ENCODE measurements at regions not wholly inside any gene's neighbourhood (a gene's known extent, or its start where the extent isn't known, plus 50 kb on each side); places are given as distances from the start of the nearest gene placed in this dataset.

DNA sequence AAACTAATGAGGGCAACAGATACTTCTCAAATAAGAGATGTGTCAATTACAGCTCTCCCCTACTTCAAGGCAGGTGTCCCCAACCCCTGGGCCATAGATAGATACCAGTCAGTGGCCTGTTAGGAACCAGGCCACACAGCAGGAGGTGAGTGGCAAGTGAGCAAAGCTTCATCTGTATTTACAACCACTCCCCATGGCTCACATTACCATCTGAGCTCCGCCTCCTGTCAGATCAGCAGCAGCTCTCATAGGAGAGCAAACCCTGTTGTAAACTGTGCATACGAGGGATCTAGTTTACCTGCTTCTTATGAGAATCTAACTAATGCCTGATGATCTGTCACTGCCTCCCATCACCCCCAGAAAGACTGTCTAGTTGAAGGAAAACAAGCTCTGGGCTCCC is 422.1 kb downstream of the GJA1 start:
- H2AFZ ChIP-seq (ENCODE audit: low read depth): no peak overlapping the region
- TF ChIP-seq, protein P1, sequence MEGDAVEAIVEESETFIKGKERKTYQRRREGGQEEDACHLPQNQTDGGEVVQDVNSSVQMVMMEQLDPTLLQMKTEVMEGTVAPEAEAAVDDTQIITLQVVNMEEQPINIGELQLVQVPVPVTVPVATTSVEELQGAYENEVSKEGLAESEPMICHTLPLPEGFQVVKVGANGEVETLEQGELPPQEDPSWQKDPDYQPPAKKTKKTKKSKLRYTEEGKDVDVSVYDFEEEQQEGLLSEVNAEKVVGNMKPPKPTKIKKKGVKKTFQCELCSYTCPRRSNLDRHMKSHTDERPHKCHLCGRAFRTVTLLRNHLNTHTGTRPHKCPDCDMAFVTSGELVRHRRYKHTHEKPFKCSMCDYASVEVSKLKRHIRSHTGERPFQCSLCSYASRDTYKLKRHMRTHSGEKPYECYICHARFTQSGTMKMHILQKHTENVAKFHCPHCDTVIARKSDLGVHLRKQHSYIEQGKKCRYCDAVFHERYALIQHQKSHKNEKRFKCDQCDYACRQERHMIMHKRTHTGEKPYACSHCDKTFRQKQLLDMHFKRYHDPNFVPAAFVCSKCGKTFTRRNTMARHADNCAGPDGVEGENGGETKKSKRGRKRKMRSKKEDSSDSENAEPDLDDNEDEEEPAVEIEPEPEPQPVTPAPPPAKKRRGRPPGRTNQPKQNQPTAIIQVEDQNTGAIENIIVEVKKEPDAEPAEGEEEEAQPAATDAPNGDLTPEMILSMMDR (conservative IDR thresholded peaks at IDR 0.05; ENCODE audit: low read depth, low read length): no peak
- no peaks in the 10 kb centered on the region for H3K4me1 ChIP-seq (ENCODE audit: low read depth, poor library complexity, severe bottlenecking)

DNA sequence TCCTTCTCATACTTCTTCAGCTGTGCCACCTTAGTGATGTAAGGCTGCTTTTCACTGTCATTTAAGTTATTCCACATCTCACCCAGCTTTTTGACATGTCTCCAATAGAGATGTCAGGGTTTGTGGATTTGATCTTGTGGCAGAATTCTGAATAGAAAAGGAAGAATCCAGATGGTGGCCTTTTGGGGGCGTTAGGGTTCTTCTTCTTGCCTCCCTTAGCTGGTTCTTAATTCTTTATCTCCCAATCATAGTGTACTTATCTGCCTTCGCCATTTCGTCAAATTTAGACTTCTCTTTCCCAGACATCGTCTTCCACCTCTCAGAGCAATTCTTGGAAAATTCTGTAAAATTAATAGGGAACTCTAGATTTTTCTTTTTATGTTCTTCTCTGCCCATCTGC is 422.9 kb downstream of the GJA1 start:
- Histone ChIP-seq H3K27ac (no peak overlapping the region), H3K4me3 (IDR thresholded peaks at IDR 0.05; ENCODE audit: insufficient read depth, low read depth, low read length) (no peak overlapping the region), H3K79me2 (ENCODE audit: insufficient read depth, low read depth) (no peaks in the 10 kb centered on the region), H2AFZ (ENCODE audit: low read depth) (no peak overlapping the region), H4K20me1 (ENCODE audit: insufficient read depth) (no peaks in the 10 kb centered on the region), H3K36me3 (ENCODE audit: insufficient read depth) (no peaks in the 10 kb centered on the region), H3K27me3 (ENCODE audit: insufficient read depth, low read depth) (no peaks in the 10 kb centered on the region), H3K4me1 (ENCODE audit: low read depth, poor library complexity, severe bottlenecking) (no peaks in the 10 kb centered on the region), H3K9ac (no peak overlapping the region), H3K4me2 (no peak overlapping the region)
- TF ChIP-seq, protein P1 (conservative IDR thresholded peaks at IDR 0.05; ENCODE audit: low read depth, low read length): no peak

More for the DNA sequence above, 422.1 kb downstream of the GJA1 start:
- H3K36me3 ChIP-seq (ENCODE audit: insufficient read depth): no peaks in the 10 kb centered on the region
- H3K79me2 ChIP-seq (ENCODE audit: insufficient read depth, low read depth): no peaks in the 10 kb centered on the region
- H3K4me2 ChIP-seq: no peak overlapping the region
- H3K4me3 ChIP-seq (IDR thresholded peaks at IDR 0.05; ENCODE audit: insufficient read depth, low read depth, low read length): no peak overlapping the region
- H4K20me1 ChIP-seq (ENCODE audit: insufficient read depth): no peaks in the 10 kb centered on the region
- no peak overlapping the region for H3K9ac ChIP-seq
- no peaks in the 10 kb centered on the region for H3K27me3 ChIP-seq (ENCODE audit: insufficient read depth, low read depth)
- no peak overlapping the region for H3K27ac ChIP-seq

DNA sequence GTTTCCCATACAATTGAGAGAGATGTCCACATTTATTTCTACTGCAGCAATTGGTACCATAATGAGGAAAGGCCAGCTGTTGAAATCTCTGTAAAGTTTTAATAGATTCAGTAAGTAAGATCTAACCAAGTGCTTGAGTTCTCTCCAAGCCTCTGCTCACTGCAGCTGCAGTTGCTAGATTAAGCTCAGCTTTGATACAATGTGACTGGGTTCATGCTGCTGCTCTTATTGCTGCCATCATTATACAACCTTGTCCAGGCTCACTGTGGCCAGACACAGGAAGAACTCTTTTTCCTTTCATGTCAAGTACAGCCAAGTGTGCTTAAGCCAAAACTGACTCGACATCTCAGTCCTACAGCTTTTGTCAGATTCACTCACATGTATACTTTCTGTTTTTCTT is 423.5 kb downstream of the GJA1 start:
- Histone ChIP-seq H3K4me3 (IDR thresholded peaks at IDR 0.05; ENCODE audit: insufficient read depth, low read depth, low read length) (no peak overlapping the region), H3K9ac (no peak overlapping the region), H2AFZ (ENCODE audit: low read depth) (no peak overlapping the region), H3K36me3 (ENCODE audit: insufficient read depth) (no peaks in the 10 kb centered on the region), H4K20me1 (ENCODE audit: insufficient read depth) (no peaks in the 10 kb centered on the region), H3K27ac (no peak overlapping the region), H3K79me2 (ENCODE audit: insufficient read depth, low read depth) (no peaks in the 10 kb centered on the region), H3K27me3 (ENCODE audit: insufficient read depth, low read depth) (no peaks in the 10 kb centered on the region), H3K4me2 (no peak overlapping the region), H3K4me1 (ENCODE audit: low read depth, poor library complexity, severe bottlenecking) (no peaks in the 10 kb centered on the region)
- TF ChIP-seq, protein P1 (conservative IDR thresholded peaks at IDR 0.05; ENCODE audit: low read depth, low read length): no peak

DNA sequence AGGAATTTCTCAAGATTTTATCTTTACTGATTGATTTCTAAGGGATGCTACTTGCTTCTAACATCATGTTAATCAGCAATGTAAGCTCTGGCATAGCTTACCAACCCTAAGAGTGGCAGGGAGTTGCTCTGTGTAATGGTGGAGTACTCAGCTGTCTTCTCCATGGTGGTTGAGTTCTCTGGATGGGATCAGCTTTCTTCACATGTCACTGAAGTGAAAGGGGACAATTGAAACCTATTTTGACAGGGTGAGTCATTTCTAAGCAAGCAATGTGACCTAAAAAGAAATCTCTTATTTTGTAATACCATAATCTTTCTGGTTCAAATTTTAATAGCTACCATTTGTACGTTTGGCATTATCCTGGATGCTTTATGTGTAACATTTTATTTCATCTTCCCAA is 430.4 kb downstream of the GJA1 start:
- H3K4me2 ChIP-seq: no peak overlapping the region
- no peaks in the 10 kb centered on the region for H3K36me3 ChIP-seq (ENCODE audit: insufficient read depth)
- H4K20me1 ChIP-seq (ENCODE audit: insufficient read depth): no peaks in the 10 kb centered on the region
- H3K4me1 ChIP-seq (ENCODE audit: low read depth, poor library complexity, severe bottlenecking): no peaks in the 10 kb centered on the region
- no peaks in the 10 kb centered on the region for H3K79me2 ChIP-seq (ENCODE audit: insufficient read depth, low read depth)
- no peak overlapping the region for H3K9ac ChIP-seq
- H3K27me3 ChIP-seq (ENCODE audit: insufficient read depth, low read depth): no peaks in the 10 kb centered on the region
- TF ChIP-seq, protein P1 (conservative IDR thresholded peaks at IDR 0.05; ENCODE audit: low read depth, low read length): no peak
- no peak overlapping the region for H3K27ac ChIP-seq
- H3K4me3 ChIP-seq (IDR thresholded peaks at IDR 0.05; ENCODE audit: insufficient read depth, low read depth, low read length): no peak overlapping the region
- no peak overlapping the region for H2AFZ ChIP-seq (ENCODE audit: low read depth)
